ENCODE measurements at regions not wholly inside any gene's neighbourhood (a gene's known extent, or its start where the extent isn't known, plus 50 kb on each side); places are given as distances from the start of the nearest gene placed in this dataset.

GRCh38 chr12:131635491-131636122, 75.3 kb upstream of the SFSWAP start:
- no peak overlapping the region for H3K27ac ChIP-seq (ENCODE audit: low read depth, low read length)
- H3K9me3 ChIP-seq (ENCODE audit: control insufficient read depth in 3 of 3, low read length in 3 of 3), result no peaks in the 10 kb centered on the region
- peaks cover 10 to 43% (median 32%) of the 10 kb centered on the region in 3 donors for H3K27me3 ChIP-seq (ENCODE audit: control insufficient read depth in 3 of 3, insufficient read depth in 3 of 3, low read length in 3 of 3)
- no peak overlapping the region for H3K9ac ChIP-seq (ENCODE audit: low read depth in 1 of 3, low read length in 3 of 3)
- no peaks in the 10 kb centered on the region for H3K4me1 ChIP-seq (ENCODE audit: control insufficient read depth in 3 of 3, insufficient read depth in 3 of 3, low read length in 3 of 3)
- no peaks in the 10 kb centered on the region for H3K36me3 ChIP-seq (ENCODE audit: control insufficient read depth in 3 of 3, insufficient read depth in 3 of 3, low read length in 3 of 3)
- H3K4me3 ChIP-seq (ENCODE audit: low read length in 3 of 3), result no peak overlapping the region

GRCh38 chr12:131636266-131636665, 74.6 kb upstream of the SFSWAP start:
- H3K27me3 ChIP-seq (ENCODE audit: control insufficient read depth in 3 of 3, insufficient read depth in 3 of 3, low read length in 3 of 3), result peaks cover 7 to 41% (median 28%) of the 10 kb centered on the region in 3 donors
- no peak overlapping the region for H3K4me3 ChIP-seq (ENCODE audit: low read length in 3 of 3)
- H3K9ac ChIP-seq (ENCODE audit: low read depth in 1 of 3, low read length in 3 of 3), result no peak overlapping the region
- no peak overlapping the region for H3K27ac ChIP-seq (ENCODE audit: low read depth, low read length)
- no peaks in the 10 kb centered on the region for H3K9me3 ChIP-seq (ENCODE audit: control insufficient read depth in 3 of 3, low read length in 3 of 3)
- H3K36me3 ChIP-seq (ENCODE audit: control insufficient read depth in 3 of 3, insufficient read depth in 3 of 3, low read length in 3 of 3), result no peaks in the 10 kb centered on the region
- H3K4me1 ChIP-seq (ENCODE audit: control insufficient read depth in 3 of 3, insufficient read depth in 3 of 3, low read length in 3 of 3), result no peaks in the 10 kb centered on the region

GRCh38 chr12:131636940-131637750, 73.7 kb upstream of the SFSWAP start:
- H3K27ac ChIP-seq (ENCODE audit: low read depth, low read length), result no peak overlapping the region
- H3K9ac ChIP-seq (ENCODE audit: low read depth in 1 of 3, low read length in 3 of 3), result no peak overlapping the region
- H3K4me1 ChIP-seq (ENCODE audit: control insufficient read depth in 3 of 3, insufficient read depth in 3 of 3, low read length in 3 of 3), result no peaks in the 10 kb centered on the region
- peaks cover 7 to 40% (median 32%) of the 10 kb centered on the region in 3 donors for H3K27me3 ChIP-seq (ENCODE audit: control insufficient read depth in 3 of 3, insufficient read depth in 3 of 3, low read length in 3 of 3)
- H3K9me3 ChIP-seq (ENCODE audit: control insufficient read depth in 3 of 3, low read length in 3 of 3), result no peaks in the 10 kb centered on the region
- H3K36me3 ChIP-seq (ENCODE audit: control insufficient read depth in 3 of 3, insufficient read depth in 3 of 3, low read length in 3 of 3), result no peaks in the 10 kb centered on the region
- H3K4me3 ChIP-seq (ENCODE audit: low read length in 3 of 3), result no peak overlapping the region

GRCh38 chr12:131637986-131638385, 72.9 kb upstream of the SFSWAP start:
- Histone ChIP-seq H3K9ac (ENCODE audit: low read depth in 1 of 3, low read length in 3 of 3) (no peak overlapping the region), H3K27ac (ENCODE audit: low read depth, low read length) (no peak overlapping the region), H3K9me3 (ENCODE audit: control insufficient read depth in 3 of 3, low read length in 3 of 3) (no peaks in the 10 kb centered on the region), H3K36me3 (ENCODE audit: control insufficient read depth in 3 of 3, insufficient read depth in 3 of 3, low read length in 3 of 3) (no peaks in the 10 kb centered on the region), H3K4me1 (ENCODE audit: control insufficient read depth in 3 of 3, insufficient read depth in 3 of 3, low read length in 3 of 3) (no peaks in the 10 kb centered on the region), H3K27me3 (ENCODE audit: control insufficient read depth in 3 of 3, insufficient read depth in 3 of 3, low read length in 3 of 3) (peaks cover 8 to 41% (median 38%) of the 10 kb centered on the region in 3 donors), H3K4me3 (ENCODE audit: low read length in 3 of 3) (no peak overlapping the region)

- no peaks in the 10 kb centered on the region for H3K36me3 ChIP-seq (ENCODE audit: control insufficient read depth in 3 of 3, insufficient read depth in 3 of 3, low read length in 3 of 3)
- no peak overlapping the region for H3K4me3 ChIP-seq (ENCODE audit: low read length in 3 of 3)
- H3K9ac ChIP-seq (ENCODE audit: low read depth in 1 of 3, low read length in 3 of 3), result no peak overlapping the region
- no peaks in the 10 kb centered on the region for H3K9me3 ChIP-seq (ENCODE audit: control insufficient read depth in 3 of 3, low read length in 3 of 3)
- H3K4me1 ChIP-seq (ENCODE audit: control insufficient read depth in 3 of 3, insufficient read depth in 3 of 3, low read length in 3 of 3), result no peaks in the 10 kb centered on the region
- H3K27me3 ChIP-seq (ENCODE audit: control insufficient read depth in 3 of 3, insufficient read depth in 3 of 3, low read length in 3 of 3), result peaks cover 6 to 43% (median 43%) of the 10 kb centered on the region in 3 donors
- H3K27ac ChIP-seq (ENCODE audit: low read depth, low read length), result no peak overlapping the region
Observed at GRCh38 chr12:131639270-131639940, 71.5 kb upstream of the SFSWAP start.

- Histone ChIP-seq H3K36me3 (ENCODE audit: control insufficient read depth in 3 of 3, insufficient read depth in 3 of 3, low read length in 3 of 3) (no peaks in the 10 kb centered on the region), H3K27ac (ENCODE audit: low read depth, low read length) (no peak overlapping the region), H3K4me3 (ENCODE audit: low read length in 3 of 3) (no peak overlapping the region), H3K9me3 (ENCODE audit: control insufficient read depth in 3 of 3, low read length in 3 of 3) (no peaks in the 10 kb centered on the region), H3K9ac (ENCODE audit: low read depth in 1 of 3, low read length in 3 of 3) (no peak overlapping the region), H3K4me1 (ENCODE audit: control insufficient read depth in 3 of 3, insufficient read depth in 3 of 3, low read length in 3 of 3) (no peaks in the 10 kb centered on the region), H3K27me3 (ENCODE audit: control insufficient read depth in 3 of 3, insufficient read depth in 3 of 3, low read length in 3 of 3) (peaks cover 6 to 48% (median 47%) of the 10 kb centered on the region in 3 donors)
Observed at GRCh38 chr12:131640525-131640924, 70.4 kb upstream of the SFSWAP start.

GRCh38 chr12:131641315-131641714, 69.6 kb upstream of the SFSWAP start:
- no peak overlapping the region for H3K27ac ChIP-seq (ENCODE audit: low read depth, low read length)
- H3K36me3 ChIP-seq (ENCODE audit: control insufficient read depth in 3 of 3, insufficient read depth in 3 of 3, low read length in 3 of 3), result no peaks in the 10 kb centered on the region
- H3K9me3 ChIP-seq (ENCODE audit: control insufficient read depth in 3 of 3, low read length in 3 of 3), result no peaks in the 10 kb centered on the region
- H3K9ac ChIP-seq (ENCODE audit: low read depth in 1 of 3, low read length in 3 of 3), result no peak overlapping the region
- H3K4me1 ChIP-seq (ENCODE audit: control insufficient read depth in 3 of 3, insufficient read depth in 3 of 3, low read length in 3 of 3), result no peaks in the 10 kb centered on the region
- H3K4me3 ChIP-seq (ENCODE audit: low read length in 3 of 3), result no peak overlapping the region
- H3K27me3 ChIP-seq (ENCODE audit: control insufficient read depth in 3 of 3, insufficient read depth in 3 of 3, low read length in 3 of 3), result peaks cover 6 to 47% (median 43%) of the 10 kb centered on the region in 3 donors

- Histone ChIP-seq H3K36me3 (ENCODE audit: control insufficient read depth in 3 of 3, insufficient read depth in 3 of 3, low read length in 3 of 3) (no peaks in the 10 kb centered on the region), H3K4me3 (ENCODE audit: low read length in 3 of 3) (no peak overlapping the region), H3K4me1 (ENCODE audit: control insufficient read depth in 3 of 3, insufficient read depth in 3 of 3, low read length in 3 of 3) (no peaks in the 10 kb centered on the region), H3K27ac (ENCODE audit: low read depth, low read length) (no peak overlapping the region), H3K27me3 (ENCODE audit: control insufficient read depth in 3 of 3, insufficient read depth in 3 of 3, low read length in 3 of 3) (peaks cover 6 to 43% (median 40%) of the 10 kb centered on the region in 3 donors), H3K9ac (ENCODE audit: low read depth in 1 of 3, low read length in 3 of 3) (no peak overlapping the region), H3K9me3 (ENCODE audit: control insufficient read depth in 3 of 3, low read length in 3 of 3) (no peaks in the 10 kb centered on the region)
Observed at GRCh38 chr12:131642101-131642540, 68.8 kb upstream of the SFSWAP start.

GRCh38 chr12:131642771-131643170, 68.1 kb upstream of the SFSWAP start:
- Histone ChIP-seq H3K4me1 (ENCODE audit: control insufficient read depth in 3 of 3, insufficient read depth in 3 of 3, low read length in 3 of 3) (no peaks in the 10 kb centered on the region), H3K27ac (ENCODE audit: low read depth, low read length) (no peak overlapping the region), H3K36me3 (ENCODE audit: control insufficient read depth in 3 of 3, insufficient read depth in 3 of 3, low read length in 3 of 3) (no peaks in the 10 kb centered on the region), H3K9ac (ENCODE audit: low read depth in 1 of 3, low read length in 3 of 3) (no peak overlapping the region), H3K9me3 (ENCODE audit: control insufficient read depth in 3 of 3, low read length in 3 of 3) (peaks cover 0 to 3% (median 0%) of the 10 kb centered on the region in 3 donors), H3K27me3 (ENCODE audit: control insufficient read depth in 3 of 3, insufficient read depth in 3 of 3, low read length in 3 of 3) (peaks cover 10 to 38% (median 37%) of the 10 kb centered on the region in 3 donors), H3K4me3 (ENCODE audit: low read length in 3 of 3) (no peak overlapping the region)

All from skeletal muscle tissue (tissue), 3 donors.